Urothelium cell line (cell line): ENCODE measurements at regions not wholly inside any gene's neighbourhood (a gene's known extent, or its start where the extent isn't known, plus 50 kb on each side); places are given as distances from the start of the nearest gene placed in this dataset.

Experiments
- DNase-seq: peaks from one replicate; pipeline ENCODE4 v3.0.0; 2011; ENCODE audit warnings: low spot score, mixed read lengths
- FAIRE-seq: peaks from 2 replicates; lab custom pipeline; 2011; peaks lifted over from hg19 to GRCh38; lab: Jason Lieb, UNC

GRCh38 chr2:57740891-57741290 is 305.7 kb upstream of the VRK2 start:
- DNase-seq (no peak), FAIRE-seq (peak; percentile 69)

GRCh38 chr2:57753636-57754035 is 293.0 kb upstream of the VRK2 start:
- DNase-seq (no peak), FAIRE-seq (no peak)

- FAIRE-seq = no peak
- no peak for DNase-seq
Measured at GRCh38 chr2:57758686-57759085, 287.9 kb upstream of the VRK2 start.

GRCh38 chr2:57759131-57759530 is 287.5 kb upstream of the VRK2 start:
- FAIRE-seq = no peak
- DNase-seq = no peak

GRCh38 chr2:57759822-57760300 is 286.7 kb upstream of the VRK2 start:
- FAIRE-seq (peak; percentile 92), DNase-seq (peak; percentile 88)

GRCh38 chr2:57760381-57760801 is 286.2 kb upstream of the VRK2 start:
- FAIRE-seq (no peak), DNase-seq (no peak)

- FAIRE-seq = no peak
- DNase-seq = no peak
Measured at GRCh38 chr2:57776916-57777315, 269.7 kb upstream of the VRK2 start.

GRCh38 chr2:57782587-57782986 is 264.0 kb upstream of the VRK2 start:
- FAIRE-seq = no peak
- DNase-seq = no peak

- FAIRE-seq = no peak
- no peak for DNase-seq
Measured at GRCh38 chr2:57793310-57793709, 253.3 kb upstream of the VRK2 start.

GRCh38 chr2:57796527-57796926 is 250.1 kb upstream of the VRK2 start:
- DNase-seq (no peak), FAIRE-seq (no peak)

- FAIRE-seq (no peak), DNase-seq (no peak)
Measured at GRCh38 chr2:57798346-57798745, 248.3 kb upstream of the VRK2 start.

- DNase-seq = no peak
- FAIRE-seq = no peak
Measured at GRCh38 chr2:57802243-57802642, 244.4 kb upstream of the VRK2 start.

- DNase-seq (no peak), FAIRE-seq (no peak)
Measured at GRCh38 chr2:57804971-57805370, 241.6 kb upstream of the VRK2 start.

- DNase-seq (no peak), FAIRE-seq (no peak)
Measured at GRCh38 chr2:57806449-57806968, 240.1 kb upstream of the VRK2 start.

GRCh38 chr2:57809230-57809629 is 237.4 kb upstream of the VRK2 start:
- no peak for FAIRE-seq
- DNase-seq = no peak

GRCh38 chr2:57821088-57821487 is 225.5 kb upstream of the VRK2 start:
- DNase-seq (no peak), FAIRE-seq (no peak)

- DNase-seq = no peak
- no peak for FAIRE-seq
Measured at GRCh38 chr2:57828221-57828620, 218.4 kb upstream of the VRK2 start.

- DNase-seq (no peak), FAIRE-seq (no peak)
Measured at GRCh38 chr2:57834666-57835065, 211.9 kb upstream of the VRK2 start.

GRCh38 chr2:57842531-57842930 is 204.1 kb upstream of the VRK2 start:
- DNase-seq = peak; percentile 8
- FAIRE-seq = no peak

GRCh38 chr2:57843158-57843557 is 203.4 kb upstream of the VRK2 start:
- FAIRE-seq = no peak
- DNase-seq = no peak

- DNase-seq = no peak
Measured at GRCh38 chr2:57848723-57849122, 197.9 kb upstream of the VRK2 start.

GRCh38 chr2:57849843-57850242 is 196.8 kb upstream of the VRK2 start:
- DNase-seq (no peak), FAIRE-seq (no peak)

More at GRCh38 chr2:57848723-57849122, 197.9 kb upstream of the VRK2 start:
- peak; percentile 27 for FAIRE-seq

- DNase-seq (no peak), FAIRE-seq (no peak)
Measured at GRCh38 chr2:57850415-57851130, 196.0 kb upstream of the VRK2 start.
